NCI-H524 treated with DMSO at 0.1 percent for 48 hours (cell line): ENCODE measurements at regions not wholly inside any gene's neighbourhood (a gene's known extent, or its start where the extent isn't known, plus 50 kb on each side); places are given as distances from the start of the nearest gene placed in this dataset.
A peak's percentile ranks its signal among the peaks of the same experiment; 100 is the strongest.
"Not testable (repeated sequence)": the region's sequence is repeated elsewhere in the genome, so short reads cannot be mapped to it uniquely, and the experiment has no call there.

Experiments
- DNase-seq: peaks from one replicate; lab custom pipeline; 2025; lab: John Stamatoyannopoulos, UW

- no peak for DNase-seq
Measured at GRCh38 chr9:117775591-117775990, 71.4 kb downstream of the TLR4 start.

- no peak for DNase-seq
Measured at GRCh38 chr9:117777823-117778222, 73.6 kb downstream of the TLR4 start.

- DNase-seq, result peak; percentile 63
Measured at GRCh38 chr9:117779760-117780159, 75.6 kb downstream of the TLR4 start.

DNA sequence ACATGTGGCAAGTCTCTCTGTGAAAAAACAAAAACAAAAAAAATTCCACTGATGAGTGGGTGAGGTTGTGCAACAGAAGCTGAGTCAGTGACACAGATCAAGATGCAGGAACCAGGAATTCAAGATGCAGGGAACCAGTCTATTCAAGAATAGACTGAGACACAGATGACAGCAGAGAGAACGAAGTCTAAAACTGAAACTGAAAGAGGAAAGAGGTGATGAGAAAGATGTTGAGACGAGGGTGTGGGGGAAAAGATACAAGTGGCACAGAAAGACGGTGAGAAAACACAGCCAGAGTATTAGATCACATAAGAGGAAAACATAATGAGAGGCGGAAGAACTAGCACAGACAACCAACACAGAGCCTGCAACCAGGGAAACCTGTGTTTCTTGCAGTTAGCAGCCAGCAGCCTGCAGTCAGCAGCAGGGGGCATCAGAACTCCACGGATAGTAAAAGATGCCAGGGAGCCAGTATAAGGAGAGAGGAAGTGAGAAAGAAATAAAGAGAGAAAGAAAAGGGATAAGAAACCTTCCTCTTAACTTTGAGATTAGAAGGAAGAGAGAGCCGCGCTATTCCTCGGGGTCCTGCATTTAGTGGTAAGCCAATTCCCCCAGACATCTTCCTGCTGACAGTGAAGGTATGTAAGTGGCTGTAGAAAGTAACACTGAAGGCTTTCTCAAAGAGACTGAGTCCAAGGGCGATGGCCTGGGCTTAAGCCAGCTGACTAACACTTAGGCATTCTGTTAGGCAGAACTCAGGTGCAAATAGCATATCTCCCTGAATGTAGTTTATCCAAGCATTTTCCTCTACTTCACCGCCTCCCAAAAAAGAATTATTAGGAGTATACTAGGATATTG is 79.0 kb downstream of the TLR4 start:
- peak; percentile 45 for DNase-seq

GRCh38 chr9:117783828-117784227 is 79.6 kb downstream of the TLR4 start:
- DNase-seq, result no peak

DNA sequence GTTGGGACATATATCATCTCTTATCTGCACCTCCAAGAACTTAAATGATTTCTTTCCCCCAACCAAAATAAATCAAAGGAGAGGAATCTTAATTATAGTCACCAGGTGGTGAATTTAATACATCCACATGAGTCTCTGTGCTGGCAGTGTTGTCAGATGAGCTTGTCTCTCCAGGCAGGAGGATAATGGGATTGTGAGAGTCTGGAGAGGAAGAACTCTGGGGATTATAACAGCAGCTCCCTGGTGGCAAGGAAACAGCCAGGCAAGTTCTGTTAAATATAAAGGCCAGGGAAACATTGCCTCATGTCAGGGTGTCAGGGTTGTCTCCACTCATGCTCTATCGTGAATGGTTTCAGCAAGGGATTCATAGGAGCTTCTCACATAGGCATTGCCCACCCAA is 80.8 kb downstream of the TLR4 start:
- peak; percentile 58 for DNase-seq

DNA sequence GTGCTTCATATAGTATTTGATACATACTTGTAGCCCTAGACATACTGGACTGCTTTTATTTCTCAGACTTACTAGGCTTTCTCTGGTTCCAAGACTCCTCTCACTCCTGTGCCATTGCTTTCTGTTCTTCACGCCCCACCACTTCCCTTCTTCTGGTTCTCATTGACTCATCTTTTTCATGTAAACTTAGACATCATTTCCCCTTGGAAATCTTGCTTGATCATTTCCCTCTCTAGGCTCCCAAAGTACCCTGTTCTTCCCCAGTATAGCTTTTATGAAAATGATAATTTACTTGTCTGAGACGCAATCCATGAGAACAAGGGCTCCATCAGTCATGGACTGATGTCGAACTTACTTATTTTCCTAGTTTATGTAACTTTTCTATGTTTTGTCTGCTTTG is 83.5 kb downstream of the TLR4 start:
- DNase-seq, result no peak

GRCh38 chr9:117795271-117795670 is 91.1 kb downstream of the TLR4 start:
- DNase-seq, result no peak

- DNase-seq, result no peak
Measured at GRCh38 chr9:117796681-117797080, 92.5 kb downstream of the TLR4 start.

- DNase-seq, result no peak
Measured at GRCh38 chr9:117800389-117800788, 96.2 kb downstream of the TLR4 start.

GRCh38 chr9:117809751-117810150 is 105.5 kb downstream of the TLR4 start:
- DNase-seq, result no peak

DNA sequence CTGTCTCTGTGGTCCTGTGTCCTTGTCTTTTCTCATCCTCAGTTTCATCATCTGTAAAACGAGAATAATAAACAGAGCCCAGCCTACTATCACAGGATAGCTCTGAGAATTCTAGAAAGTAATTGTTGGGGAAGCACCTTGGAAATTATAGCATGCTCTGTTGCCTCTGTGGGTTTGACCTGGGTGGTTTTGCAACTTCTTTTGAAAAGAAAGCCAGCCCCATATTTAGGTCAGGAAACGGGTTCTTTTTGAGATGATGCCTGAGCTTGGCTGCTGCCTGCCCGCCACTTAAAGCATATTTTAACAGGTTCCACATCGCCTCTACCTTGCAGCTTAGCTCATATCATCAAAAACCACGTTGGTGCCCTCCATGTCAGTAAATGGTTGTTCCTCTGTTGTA is 111.1 kb downstream of the TLR4 start:
- DNase-seq, result no peak

- DNase-seq, result no peak
Measured at GRCh38 chr9:117815948-117816347, 111.7 kb downstream of the TLR4 start.

- no peak for DNase-seq
Measured at GRCh38 chr9:117821954-117822353, 117.8 kb downstream of the TLR4 start.

DNA sequence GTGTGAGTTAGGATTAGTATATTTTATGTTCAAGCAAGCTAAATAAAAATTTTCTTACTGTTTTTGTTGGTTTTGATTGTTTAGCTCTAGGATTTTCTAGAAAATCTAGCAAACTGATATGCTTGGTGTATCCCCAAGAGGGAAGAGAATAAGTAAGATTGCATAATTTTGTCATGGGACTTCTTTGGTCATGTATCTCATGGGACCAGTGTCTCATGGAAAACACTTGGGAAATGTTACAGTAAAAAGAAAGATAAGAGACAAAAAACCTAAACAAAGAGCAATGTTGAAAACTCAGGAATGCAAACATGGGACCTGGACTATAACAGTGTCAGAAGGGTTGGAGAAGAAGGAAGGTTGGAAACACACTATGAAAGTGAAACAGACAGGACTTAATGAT is 119.4 kb downstream of the TLR4 start:
- DNase-seq, result no peak

DNA sequence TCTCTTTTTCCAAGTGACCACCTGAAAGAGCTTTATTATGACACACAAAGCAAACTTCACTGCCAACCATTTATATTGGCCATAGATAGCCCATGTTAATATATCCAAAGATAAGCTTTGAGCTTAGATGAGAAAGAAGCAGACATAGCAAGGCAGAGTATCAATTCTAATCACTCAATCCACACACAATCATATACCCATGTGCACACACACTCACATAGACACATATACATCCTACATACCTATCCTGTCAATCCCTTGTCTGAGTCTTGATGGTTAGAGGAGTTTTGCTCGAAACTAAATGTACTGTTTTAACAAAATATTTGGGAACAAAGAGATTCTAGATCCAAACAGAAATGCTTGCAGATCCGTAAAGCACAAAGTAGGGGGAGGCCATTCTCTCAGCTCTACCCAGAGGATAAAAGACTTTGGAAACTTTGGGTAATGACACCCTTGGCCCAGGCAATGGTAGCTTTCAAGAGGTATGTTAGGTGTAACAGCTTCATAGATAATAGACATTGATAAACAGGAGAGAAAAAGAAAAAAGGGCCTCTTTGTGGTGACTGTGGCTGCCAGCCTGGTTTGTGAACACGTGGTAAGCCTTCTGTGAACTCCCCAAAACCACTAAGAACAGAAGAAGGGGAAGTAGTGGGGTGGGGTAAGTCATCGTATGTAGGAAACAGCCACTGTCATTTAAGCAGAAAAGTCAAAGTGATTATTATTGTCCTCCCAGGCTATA is 121.6 kb downstream of the TLR4 start:
- no peak for DNase-seq

DNA sequence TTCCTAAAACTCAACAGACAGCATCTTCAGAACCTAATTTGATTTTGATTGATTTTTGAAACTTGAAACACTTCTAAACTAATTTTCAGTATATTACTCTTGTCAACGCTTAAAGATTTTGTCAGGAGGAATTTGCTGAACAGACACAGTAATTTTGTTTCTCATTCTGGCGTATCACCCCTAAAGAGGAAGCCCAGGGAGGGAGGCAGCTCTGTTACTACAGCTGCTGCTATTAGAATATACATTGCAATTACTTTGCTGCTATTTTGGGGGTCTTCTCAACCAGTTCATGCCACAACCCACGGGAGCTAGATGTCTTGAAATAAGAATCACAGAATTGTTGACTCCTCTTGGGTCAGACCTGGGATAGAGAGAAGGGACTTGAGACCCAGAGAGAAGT is 122.6 kb downstream of the TLR4 start:
- no peak for DNase-seq

DNA sequence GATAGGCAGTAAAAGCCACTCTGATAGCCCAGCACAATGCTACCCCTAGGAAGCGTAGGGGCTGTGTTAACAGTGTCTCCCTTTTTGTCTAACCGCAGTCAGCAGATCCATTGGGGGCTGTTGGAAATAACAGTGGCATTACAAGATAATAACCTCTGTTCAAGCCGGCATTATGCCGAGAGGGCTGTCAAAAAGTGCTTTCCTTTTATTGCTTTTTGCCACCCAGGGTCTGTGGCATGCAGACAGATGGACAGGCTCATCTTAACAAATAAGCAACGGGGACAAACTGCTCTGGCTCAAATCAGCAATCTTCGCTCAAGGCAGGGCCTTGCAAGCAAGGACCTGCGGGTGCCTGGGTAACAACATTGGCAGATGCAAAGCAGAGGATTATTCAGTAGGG is 123.3 kb downstream of the TLR4 start:
- peak; percentile 77 for DNase-seq

GRCh38 chr9:117828466-117828865 is 124.3 kb downstream of the TLR4 start:
- DNase-seq, result no peak

GRCh38 chr9:117835798-117836197 is 131.6 kb downstream of the TLR4 start:
- no peak for DNase-seq

DNA sequence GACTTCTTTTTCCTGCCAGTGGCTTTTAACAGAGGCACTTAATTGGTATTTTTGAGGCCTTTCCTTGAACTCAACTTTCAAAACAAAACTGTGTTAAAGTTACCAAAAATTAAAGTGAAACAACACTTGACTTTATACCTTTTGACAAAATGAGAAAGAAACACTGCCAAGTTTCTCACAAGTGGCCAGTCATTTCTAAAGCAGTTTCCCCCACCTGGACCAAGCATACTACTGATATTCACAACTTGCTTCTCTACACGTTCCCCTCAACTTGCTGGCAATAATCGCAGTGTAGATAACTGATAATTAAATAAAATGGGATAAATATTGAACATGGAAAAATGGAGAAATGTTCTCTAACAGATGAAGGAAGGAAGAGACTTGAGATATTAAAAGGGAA is 135.7 kb downstream of the TLR4 start:
- DNase-seq, result no peak

DNA sequence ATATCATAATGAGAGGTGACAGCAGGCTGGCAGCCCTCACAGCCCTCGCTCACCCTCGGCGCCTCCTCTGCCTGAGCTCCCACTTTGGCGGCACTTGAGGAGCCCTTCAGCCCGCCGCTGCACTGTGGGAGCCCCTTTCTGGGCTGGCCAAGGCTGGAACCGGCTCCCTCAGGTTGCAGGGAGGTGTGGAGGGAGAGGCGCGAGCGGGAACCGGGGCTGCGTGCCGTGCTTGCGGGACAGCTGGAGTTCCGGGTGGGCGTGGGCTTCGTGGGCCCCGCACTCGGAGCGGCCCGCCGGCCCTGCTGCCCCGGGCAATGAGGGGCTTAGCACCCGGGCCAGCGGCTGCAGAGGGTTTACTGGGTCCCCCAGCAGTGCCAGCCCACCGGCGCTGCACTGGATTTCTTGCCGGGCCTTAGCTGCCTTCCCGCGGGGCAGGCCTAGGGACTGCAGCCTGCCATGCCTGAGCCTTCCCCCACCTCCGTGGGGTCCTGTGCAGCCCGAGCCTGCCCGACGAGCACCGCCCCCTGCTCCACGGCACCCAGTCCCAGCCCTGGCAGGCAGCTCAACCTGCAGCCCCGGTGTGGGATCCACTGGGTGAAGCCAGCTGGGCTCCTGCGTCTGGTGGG is 147.7 kb downstream of the TLR4 start:
- DNase-seq, result not testable (repeated sequence)

DNA sequence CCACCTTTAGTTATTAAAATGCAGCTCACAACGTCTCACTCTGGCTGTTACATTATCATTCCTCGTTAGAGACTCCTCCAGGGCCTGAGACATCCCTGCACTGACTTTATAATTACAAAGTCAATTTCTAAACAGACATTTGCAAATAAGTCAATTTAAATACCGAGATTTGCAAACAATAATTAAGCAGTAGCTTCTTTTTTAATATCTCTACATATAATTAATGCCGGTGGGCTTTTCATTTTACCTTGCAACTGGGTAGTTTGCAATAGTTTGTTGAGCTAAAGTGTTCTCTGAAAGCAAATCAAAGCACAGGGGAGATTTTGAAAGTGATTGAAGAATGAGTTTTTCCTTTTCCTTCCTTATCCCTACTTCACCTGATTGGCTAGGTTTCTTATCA is 154.4 kb downstream of the TLR4 start:
- no peak for DNase-seq
